ENCODE measurements at regions not wholly inside any gene's neighbourhood (a gene's known extent, or its start where the extent isn't known, plus 50 kb on each side); places are given as distances from the start of the nearest gene placed in this dataset.

- Histone ChIP-seq H3K9ac (ENCODE audit: low read length) (no peak overlapping the region), H3K4me2 (ENCODE audit: low read length) (no peak overlapping the region), H3K4me1 (ENCODE audit: low read length) (peaks cover 15% of the 10 kb centered on the region), H3K27me3 (ENCODE audit: low read depth, low read length) (no peaks in the 10 kb centered on the region), H3K4me3 (ENCODE audit: low read length) (no peak overlapping the region), H3K9me3 (ENCODE audit: insufficient read depth, low read length) (no peaks in the 10 kb centered on the region), H4K20me1 (ENCODE audit: insufficient read depth, low read length) (no peaks in the 10 kb centered on the region), H2AFZ (ENCODE audit: low read depth, low read length) (no peak overlapping the region), H3K27ac (ENCODE audit: low read length) (no peak overlapping the region), H3K79me2 (ENCODE audit: low read length) (no peaks in the 10 kb centered on the region), H3K36me3 (replicated peaks; ENCODE audit: low read depth, low read length) (no peaks in the 10 kb centered on the region)
- TF ChIP-seq CTCF (IDR thresholded peaks at IDR 0.05; ENCODE audit: low read depth, low read length): no peak
- TF ChIP-seq EZH2phosphoT487 (IDR thresholded peaks at IDR 0.05; ENCODE audit: low read depth): no peak
Observed at GRCh38 chr2:60046529-60046928, 506.9 kb downstream of the BCL11A start.

- no peak overlapping the region for H2AFZ ChIP-seq (ENCODE audit: low read depth, low read length)
- TF ChIP-seq EZH2phosphoT487 (IDR thresholded peaks at IDR 0.05; ENCODE audit: low read depth): no peak
- TF ChIP-seq CTCF (IDR thresholded peaks at IDR 0.05; ENCODE audit: low read depth, low read length): no peak
- no peaks in the 10 kb centered on the region for H3K79me2 ChIP-seq (ENCODE audit: low read length)
- H3K4me3 ChIP-seq (ENCODE audit: low read length): no peak overlapping the region
- no peak overlapping the region for H3K27ac ChIP-seq (ENCODE audit: low read length)
- H3K9me3 ChIP-seq (ENCODE audit: insufficient read depth, low read length): no peaks in the 10 kb centered on the region
- H3K27me3 ChIP-seq (ENCODE audit: low read depth, low read length): no peaks in the 10 kb centered on the region
- H3K4me2 ChIP-seq (ENCODE audit: low read length): no peak overlapping the region
- no peaks in the 10 kb centered on the region for H3K36me3 ChIP-seq (replicated peaks; ENCODE audit: low read depth, low read length)
- H3K4me1 ChIP-seq (ENCODE audit: low read length): peaks cover 15% of the 10 kb centered on the region
- no peak overlapping the region for H3K9ac ChIP-seq (ENCODE audit: low read length)
- no peaks in the 10 kb centered on the region for H4K20me1 ChIP-seq (ENCODE audit: insufficient read depth, low read length)
Observed at GRCh38 chr2:60045456-60045855, 508.0 kb downstream of the BCL11A start.

- Histone ChIP-seq H3K79me2 (ENCODE audit: low read length) (no peaks in the 10 kb centered on the region), H3K4me3 (ENCODE audit: low read length) (no peak overlapping the region), H3K36me3 (replicated peaks; ENCODE audit: low read depth, low read length) (no peaks in the 10 kb centered on the region), H3K9me3 (ENCODE audit: insufficient read depth, low read length) (no peaks in the 10 kb centered on the region), H3K9ac (ENCODE audit: low read length) (no peak overlapping the region), H2AFZ (ENCODE audit: low read depth, low read length) (no peak overlapping the region), H3K4me1 (ENCODE audit: low read length) (peaks cover 15% of the 10 kb centered on the region), H4K20me1 (ENCODE audit: insufficient read depth, low read length) (no peaks in the 10 kb centered on the region), H3K27ac (ENCODE audit: low read length) (no peak overlapping the region), H3K4me2 (ENCODE audit: low read length) (no peak overlapping the region), H3K27me3 (ENCODE audit: low read depth, low read length) (no peaks in the 10 kb centered on the region)
- TF ChIP-seq EZH2phosphoT487 (IDR thresholded peaks at IDR 0.05; ENCODE audit: low read depth) (no peak), CTCF (IDR thresholded peaks at IDR 0.05; ENCODE audit: low read depth, low read length) (no peak)
Observed at GRCh38 chr2:60044484-60044883, 509.0 kb downstream of the BCL11A start.

GRCh38 chr2:60042023-60042422 lies 511.4 kb downstream of the BCL11A start:
- H2AFZ ChIP-seq (ENCODE audit: low read depth, low read length): no peak overlapping the region
- no peak overlapping the region for H3K9ac ChIP-seq (ENCODE audit: low read length)
- H3K27ac ChIP-seq (ENCODE audit: low read length): no peak overlapping the region
- H3K27me3 ChIP-seq (ENCODE audit: low read depth, low read length): no peaks in the 10 kb centered on the region
- H3K4me1 ChIP-seq (ENCODE audit: low read length): peaks cover 15% of the 10 kb centered on the region
- no peak overlapping the region for H3K4me2 ChIP-seq (ENCODE audit: low read length)
- H3K4me3 ChIP-seq (ENCODE audit: low read length): no peak overlapping the region
- no peaks in the 10 kb centered on the region for H3K79me2 ChIP-seq (ENCODE audit: low read length)
- no peaks in the 10 kb centered on the region for H3K9me3 ChIP-seq (ENCODE audit: insufficient read depth, low read length)
- TF ChIP-seq EZH2phosphoT487 (IDR thresholded peaks at IDR 0.05; ENCODE audit: low read depth) (no peak), CTCF (IDR thresholded peaks at IDR 0.05; ENCODE audit: low read depth, low read length) (no peak)
- no peaks in the 10 kb centered on the region for H4K20me1 ChIP-seq (ENCODE audit: insufficient read depth, low read length)
- H3K36me3 ChIP-seq (replicated peaks; ENCODE audit: low read depth, low read length): no peaks in the 10 kb centered on the region

Data from OCI-LY3 (cell line).